ENCODE measurements at regions not wholly inside any gene's neighbourhood (a gene's known extent, or its start where the extent isn't known, plus 50 kb on each side); places are given as distances from the start of the nearest gene placed in this dataset.

DNA sequence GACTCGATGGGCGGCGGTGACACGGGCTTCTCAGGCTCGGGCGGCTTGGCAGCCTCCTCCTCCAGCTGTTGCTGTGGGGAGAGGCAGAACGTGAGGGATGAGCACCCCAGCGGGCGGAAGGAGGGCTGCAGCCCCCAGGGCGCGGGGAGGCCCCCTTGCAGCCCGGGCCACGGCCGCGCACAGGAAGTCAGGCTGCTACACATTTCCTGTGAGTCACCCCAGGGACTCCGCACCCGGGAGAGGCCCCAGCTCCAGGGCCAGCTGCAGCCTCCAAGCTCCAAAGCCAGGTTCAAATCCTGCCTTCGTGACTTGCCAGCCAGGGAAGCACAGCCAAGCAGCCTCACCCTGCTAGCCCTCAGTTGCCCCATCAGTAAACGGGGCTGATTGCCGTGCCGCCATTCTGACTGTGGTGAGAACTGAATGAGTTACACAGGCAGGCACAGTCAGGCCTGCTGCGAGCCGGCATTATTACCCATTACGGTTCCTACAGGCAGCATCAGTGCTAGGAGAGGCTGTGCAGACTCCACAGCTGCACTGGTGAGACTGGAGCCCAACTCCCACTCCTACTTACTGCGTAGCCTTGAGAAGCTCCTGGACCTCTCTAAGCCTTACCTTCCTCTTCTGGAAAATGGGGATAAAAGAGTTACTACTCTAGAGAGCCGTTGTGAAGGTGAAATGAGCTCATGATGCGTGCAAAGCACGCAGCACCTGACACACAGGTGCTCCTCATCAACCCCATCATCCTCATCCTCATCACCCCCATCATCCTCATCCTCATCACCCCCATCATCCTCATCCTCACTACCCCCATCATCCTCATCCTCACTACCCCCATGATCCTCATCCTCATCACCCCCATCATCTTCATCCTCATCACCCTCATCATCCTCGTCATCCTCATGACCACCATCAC lies 100.9 kb downstream of the NCOR2 start:
- H3K9me3 Mint-ChIP-seq, result peaks cover 23% of the 10 kb centered on the region
- peak overlapping the region; percentile 52 for H3K4me3 Mint-ChIP-seq
- peaks cover 59% of the 10 kb centered on the region for H3K36me3 Mint-ChIP-seq (ENCODE audit: low read depth)
- H3K27ac Mint-ChIP-seq, result peak overlapping the region; percentile 89
- ChIA-PET CTCF (interaction anchor here (0.6 to 2.1 kb wide), 6 partner anchors 13 to 305 kb away, joined by 3 to 9 read pairs (median 5); no protein-coding TSS in a partner anchor), POLR2A (interaction anchor here (0.9 to 1.4 kb wide), 3 partner anchors 13 to 100 kb away, joined by 4 to 8 read pairs (median 4); no protein-coding TSS in a partner anchor)
- ATAC-seq, result peak; percentile 98
- no peaks in the 10 kb centered on the region for H3K27me3 Mint-ChIP-seq
- DNase-seq, result peak; percentile 94
- peaks cover 34% of the 10 kb centered on the region for H3K4me1 Mint-ChIP-seq (ENCODE audit: low read depth)
- TF ChIP-seq, protein P1, sequence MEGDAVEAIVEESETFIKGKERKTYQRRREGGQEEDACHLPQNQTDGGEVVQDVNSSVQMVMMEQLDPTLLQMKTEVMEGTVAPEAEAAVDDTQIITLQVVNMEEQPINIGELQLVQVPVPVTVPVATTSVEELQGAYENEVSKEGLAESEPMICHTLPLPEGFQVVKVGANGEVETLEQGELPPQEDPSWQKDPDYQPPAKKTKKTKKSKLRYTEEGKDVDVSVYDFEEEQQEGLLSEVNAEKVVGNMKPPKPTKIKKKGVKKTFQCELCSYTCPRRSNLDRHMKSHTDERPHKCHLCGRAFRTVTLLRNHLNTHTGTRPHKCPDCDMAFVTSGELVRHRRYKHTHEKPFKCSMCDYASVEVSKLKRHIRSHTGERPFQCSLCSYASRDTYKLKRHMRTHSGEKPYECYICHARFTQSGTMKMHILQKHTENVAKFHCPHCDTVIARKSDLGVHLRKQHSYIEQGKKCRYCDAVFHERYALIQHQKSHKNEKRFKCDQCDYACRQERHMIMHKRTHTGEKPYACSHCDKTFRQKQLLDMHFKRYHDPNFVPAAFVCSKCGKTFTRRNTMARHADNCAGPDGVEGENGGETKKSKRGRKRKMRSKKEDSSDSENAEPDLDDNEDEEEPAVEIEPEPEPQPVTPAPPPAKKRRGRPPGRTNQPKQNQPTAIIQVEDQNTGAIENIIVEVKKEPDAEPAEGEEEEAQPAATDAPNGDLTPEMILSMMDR (IDR thresholded peaks at IDR 0.05), result peak; percentile 58
- intact Hi-C loops (cut with micrococcal nuclease), result no loop called here

GRCh38 chr12:124465473-124465872 lies 101.9 kb downstream of the NCOR2 start:
- H3K4me1 Mint-ChIP-seq (ENCODE audit: low read depth), result peaks cover 34% of the 10 kb centered on the region

DNA sequence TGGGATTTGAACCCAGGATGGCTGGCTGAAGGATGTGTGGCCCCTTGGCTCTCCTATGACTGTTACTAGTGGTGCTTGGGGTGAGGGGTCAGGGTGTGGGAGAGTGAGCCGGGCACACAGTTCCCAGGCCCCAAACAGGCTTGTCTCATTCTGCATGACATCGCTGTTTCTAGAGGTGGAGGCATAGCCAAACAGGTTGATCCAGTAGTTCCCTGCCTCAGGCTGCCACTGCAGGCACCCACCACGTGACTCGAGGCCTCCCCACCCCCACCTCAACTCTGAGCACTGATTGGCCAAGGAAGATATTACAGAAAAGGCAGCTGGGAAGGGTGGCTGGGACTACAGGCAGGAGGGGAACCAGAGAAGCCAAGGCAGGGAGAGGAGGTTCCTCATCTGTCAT lies 102.6 kb downstream of the NCOR2 start:
- TF ChIP-seq, protein P1 (IDR thresholded peaks at IDR 0.05), result no peak
- H3K27ac Mint-ChIP-seq, result peak overlapping the region; percentile 46
- ChIA-PET POLR2A (interaction anchor here (0.5 to 1.6 kb wide), 3 partner anchors 11 to 686 kb away, joined by 3 to 9 read pairs (median 3); no protein-coding TSS in a partner anchor), CTCF (interaction anchor here (0.8 to 1.4 kb wide), 3 partner anchors 11 to 81 kb away, joined by 3 to 4 read pairs (median 3); no protein-coding TSS in a partner anchor)
- H3K27me3 Mint-ChIP-seq, result no peaks in the 10 kb centered on the region
- ATAC-seq (no peak), DNase-seq (no peak)
- peaks cover 16% of the 10 kb centered on the region for H3K9me3 Mint-ChIP-seq
- peaks cover 31% of the 10 kb centered on the region for H3K4me1 Mint-ChIP-seq (ENCODE audit: low read depth)
- H3K4me3 Mint-ChIP-seq, result no peak overlapping the region
- intact Hi-C loops (cut with micrococcal nuclease), result no loop called here
- H3K36me3 Mint-ChIP-seq (ENCODE audit: low read depth), result peaks cover 52% of the 10 kb centered on the region

More at GRCh38 chr12:124465473-124465872, 101.9 kb downstream of the NCOR2 start:
- ChIA-PET CTCF (interaction anchor here (1.1 to 2.1 kb wide), 6 partner anchors 12 to 306 kb away, joined by 3 to 9 read pairs (median 5); no protein-coding TSS in a partner anchor), POLR2A (interaction anchor here (1.4 to 1.6 kb wide), 2 partner anchors 11 to 28 kb away, joined by 3 to 9 read pairs; no protein-coding TSS in a partner anchor)
- Mint-ChIP-seq H3K4me3 (peak overlapping the region; percentile 52), H3K27ac (peak overlapping the region; percentile 76), H3K9me3 (peaks cover 22% of the 10 kb centered on the region), H3K27me3 (no peaks in the 10 kb centered on the region), H3K36me3 (ENCODE audit: low read depth) (peaks cover 54% of the 10 kb centered on the region)
- TF ChIP-seq, protein P1 (IDR thresholded peaks at IDR 0.05), result no peak
- no peak for DNase-seq
- ATAC-seq, result no peak
- intact Hi-C loops (cut with micrococcal nuclease), result no loop called here

DNA sequence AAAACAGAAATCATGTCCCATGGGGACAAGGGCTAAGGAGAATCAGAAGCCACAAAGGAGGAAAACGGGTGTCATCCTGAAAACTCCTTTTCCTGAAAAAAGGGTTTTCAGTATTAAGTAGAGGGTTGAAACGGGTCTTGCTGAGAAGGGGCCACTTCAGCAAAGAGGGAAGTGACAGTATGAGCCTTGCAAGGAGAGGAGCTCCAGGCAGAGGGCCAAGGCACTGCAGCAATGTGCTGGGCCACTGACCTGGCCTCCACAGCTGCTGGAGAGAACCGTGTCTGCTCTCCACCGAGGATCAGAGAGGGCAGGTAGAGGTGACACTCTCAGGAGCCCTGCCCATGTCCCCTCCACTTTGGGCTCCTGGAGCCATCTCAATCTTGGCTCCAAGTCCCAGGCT lies 103.3 kb downstream of the NCOR2 start:
- DNase-seq, result no peak
- ChIA-PET POLR2A (interaction anchor here (1.4 to 1.6 kb wide), 2 partner anchors 10 to 30 kb away, joined by 3 to 9 read pairs; no protein-coding TSS in a partner anchor), CTCF (interaction anchor here (0.8 to 1.4 kb wide), 3 partner anchors 11 to 82 kb away, joined by 3 to 4 read pairs (median 3); no protein-coding TSS in a partner anchor)
- TF ChIP-seq, protein P1 (IDR thresholded peaks at IDR 0.05), result no peak
- peaks cover 35% of the 10 kb centered on the region for H3K4me1 Mint-ChIP-seq (ENCODE audit: low read depth)
- no peak for ATAC-seq
- no peaks in the 10 kb centered on the region for H3K27me3 Mint-ChIP-seq
- H3K36me3 Mint-ChIP-seq (ENCODE audit: low read depth), result peaks cover 52% of the 10 kb centered on the region
- intact Hi-C loops (cut with micrococcal nuclease), result no loop called here
- H3K9me3 Mint-ChIP-seq, result peaks cover 11% of the 10 kb centered on the region
- H3K4me3 Mint-ChIP-seq, result no peak overlapping the region
- H3K27ac Mint-ChIP-seq, result no peak overlapping the region

Measured in activated CD8-positive, alpha-beta T cell treated with anti-CD3 and anti-CD28 coated beads for 36 hours (primary cell).